NOMO-1 treated with dmso at 0.1 percent for 144 hours (cell line): ENCODE measurements at regions not wholly inside any gene's neighbourhood (a gene's known extent, or its start where the extent isn't known, plus 50 kb on each side); places are given as distances from the start of the nearest gene placed in this dataset.
"Not testable (repeated sequence)": the region's sequence is repeated elsewhere in the genome, so short reads cannot be mapped to it uniquely, and the experiment has no call there.

Source experiments
- DNase-seq: peaks from one replicate; lab custom pipeline; 2025; ENCODE audit not compliant: unreplicated experiment; lab: John Stamatoyannopoulos, UW

GRCh38 chr15:87489456-87489855, 767.1 kb downstream of the NTRK3 start:
- no peak for DNase-seq

- DNase-seq, result no peak
Measured at GRCh38 chr15:87487484-87487883, 769.1 kb downstream of the NTRK3 start.

GRCh38 chr15:87483468-87483867, 773.1 kb downstream of the NTRK3 start:
- no peak for DNase-seq

GRCh38 chr15:87481126-87481525, 775.4 kb downstream of the NTRK3 start:
- no peak for DNase-seq

- no peak for DNase-seq
Measured at GRCh38 chr15:87478687-87479072, 777.9 kb downstream of the NTRK3 start.

- no peak for DNase-seq
Measured at GRCh38 chr15:87477737-87478686, 778.5 kb downstream of the NTRK3 start.

- no peak for DNase-seq
Measured at GRCh38 chr15:87477026-87477425, 779.5 kb downstream of the NTRK3 start.

- no peak for DNase-seq
Measured at GRCh38 chr15:87470923-87471322, 785.6 kb downstream of the NTRK3 start.

- not testable (repeated sequence) for DNase-seq
Measured at GRCh38 chr15:87463956-87464355, 792.6 kb downstream of the NTRK3 start.

GRCh38 chr15:87461631-87462030, 794.9 kb downstream of the NTRK3 start:
- DNase-seq, result no peak

- DNase-seq, result no peak
Measured at GRCh38 chr15:87454860-87455259, 801.7 kb downstream of the NTRK3 start.

- DNase-seq, result no peak
Measured at GRCh38 chr15:87450314-87450713, 806.2 kb downstream of the NTRK3 start.

- DNase-seq, result no peak
Measured at GRCh38 chr15:87439090-87439489, 817.4 kb downstream of the NTRK3 start.

GRCh38 chr15:87433871-87434270, 822.7 kb downstream of the NTRK3 start:
- DNase-seq, result no peak

GRCh38 chr15:87429754-87430153, 826.8 kb downstream of the NTRK3 start:
- DNase-seq, result no peak

- no peak for DNase-seq
Measured at GRCh38 chr15:87420017-87420416, 836.5 kb downstream of the NTRK3 start.

GRCh38 chr15:87419344-87419743, 837.2 kb downstream of the NTRK3 start:
- no peak for DNase-seq

GRCh38 chr15:87416591-87417257, 839.8 kb downstream of the NTRK3 start:
- no peak for DNase-seq

GRCh38 chr15:87408902-87409301, 847.6 kb downstream of the NTRK3 start:
- DNase-seq, result no peak

- no peak for DNase-seq
Measured at GRCh38 chr15:87403973-87404372, 852.6 kb downstream of the NTRK3 start.

GRCh38 chr15:87401973-87402372, 854.6 kb downstream of the NTRK3 start:
- no peak for DNase-seq

- no peak for DNase-seq
Measured at GRCh38 chr15:87394676-87395075, 861.9 kb downstream of the NTRK3 start.
